ENCODE measurements at regions not wholly inside any gene's neighbourhood (a gene's known extent, or its start where the extent isn't known, plus 50 kb on each side); places are given as distances from the start of the nearest gene placed in this dataset.

DNA sequence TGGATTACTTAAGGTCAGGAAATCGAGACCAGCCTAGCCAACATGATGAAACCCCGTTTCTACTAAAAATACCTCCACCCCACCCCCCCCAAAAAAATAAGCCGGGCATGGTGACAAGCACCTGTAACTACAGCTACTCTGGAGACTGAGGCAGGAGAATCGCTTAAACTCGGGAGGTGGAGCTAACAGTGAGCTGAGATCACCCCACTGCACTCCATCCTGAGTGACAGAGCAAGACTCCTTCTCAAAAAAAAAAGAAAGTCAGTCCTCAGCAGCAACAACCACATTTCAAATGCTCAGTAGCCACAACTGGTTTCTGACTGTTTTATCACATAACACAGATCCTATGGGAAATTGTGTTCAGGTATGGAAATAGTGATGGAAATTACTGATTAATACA is 135.3 kb downstream of the HFE start:
- TF ChIP-seq POLR2A (IDR thresholded peaks at IDR 0.05; ENCODE audit: extremely low read depth, insufficient read length) (no peak), MAX (IDR thresholded peaks at IDR 0.05; ENCODE audit: low read depth, low read length) (no peak), MYC (IDR thresholded peaks at IDR 0.05; ENCODE audit: low read depth, low read length) (no peak)
- TF ChIP-seq, protein P1, sequence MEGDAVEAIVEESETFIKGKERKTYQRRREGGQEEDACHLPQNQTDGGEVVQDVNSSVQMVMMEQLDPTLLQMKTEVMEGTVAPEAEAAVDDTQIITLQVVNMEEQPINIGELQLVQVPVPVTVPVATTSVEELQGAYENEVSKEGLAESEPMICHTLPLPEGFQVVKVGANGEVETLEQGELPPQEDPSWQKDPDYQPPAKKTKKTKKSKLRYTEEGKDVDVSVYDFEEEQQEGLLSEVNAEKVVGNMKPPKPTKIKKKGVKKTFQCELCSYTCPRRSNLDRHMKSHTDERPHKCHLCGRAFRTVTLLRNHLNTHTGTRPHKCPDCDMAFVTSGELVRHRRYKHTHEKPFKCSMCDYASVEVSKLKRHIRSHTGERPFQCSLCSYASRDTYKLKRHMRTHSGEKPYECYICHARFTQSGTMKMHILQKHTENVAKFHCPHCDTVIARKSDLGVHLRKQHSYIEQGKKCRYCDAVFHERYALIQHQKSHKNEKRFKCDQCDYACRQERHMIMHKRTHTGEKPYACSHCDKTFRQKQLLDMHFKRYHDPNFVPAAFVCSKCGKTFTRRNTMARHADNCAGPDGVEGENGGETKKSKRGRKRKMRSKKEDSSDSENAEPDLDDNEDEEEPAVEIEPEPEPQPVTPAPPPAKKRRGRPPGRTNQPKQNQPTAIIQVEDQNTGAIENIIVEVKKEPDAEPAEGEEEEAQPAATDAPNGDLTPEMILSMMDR (IDR thresholded peaks at IDR 0.05; ENCODE audit: low read depth, low read length): no peak
- no peak overlapping the region for H3K4me3 ChIP-seq (ENCODE audit: low read depth, low read length)
- DNase-seq (ENCODE audit: low read depth): no peak

DNA sequence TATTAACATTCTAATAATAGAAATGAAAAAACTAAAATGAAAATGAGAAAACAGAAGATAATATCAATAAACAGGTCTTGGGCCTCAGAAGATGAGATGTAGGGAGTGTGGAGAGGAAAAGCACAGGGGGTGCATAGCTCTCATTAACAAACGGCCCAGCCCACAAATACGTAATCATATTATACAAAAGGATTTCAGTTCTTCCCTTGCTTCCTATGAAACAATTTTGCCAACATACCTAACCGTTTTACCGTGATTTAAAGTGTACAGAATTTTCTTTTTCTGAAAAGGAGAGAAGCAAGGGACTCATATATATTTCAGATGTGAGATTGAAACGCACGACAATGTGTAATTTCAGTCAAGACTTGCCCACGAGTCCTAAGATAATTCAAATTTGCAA is 136.0 kb downstream of the HFE start:
- peak overlapping the region; percentile 69 for H3K4me3 ChIP-seq (ENCODE audit: low read depth, low read length)
- DNase-seq (ENCODE audit: low read depth): peak; percentile 37

DNA sequence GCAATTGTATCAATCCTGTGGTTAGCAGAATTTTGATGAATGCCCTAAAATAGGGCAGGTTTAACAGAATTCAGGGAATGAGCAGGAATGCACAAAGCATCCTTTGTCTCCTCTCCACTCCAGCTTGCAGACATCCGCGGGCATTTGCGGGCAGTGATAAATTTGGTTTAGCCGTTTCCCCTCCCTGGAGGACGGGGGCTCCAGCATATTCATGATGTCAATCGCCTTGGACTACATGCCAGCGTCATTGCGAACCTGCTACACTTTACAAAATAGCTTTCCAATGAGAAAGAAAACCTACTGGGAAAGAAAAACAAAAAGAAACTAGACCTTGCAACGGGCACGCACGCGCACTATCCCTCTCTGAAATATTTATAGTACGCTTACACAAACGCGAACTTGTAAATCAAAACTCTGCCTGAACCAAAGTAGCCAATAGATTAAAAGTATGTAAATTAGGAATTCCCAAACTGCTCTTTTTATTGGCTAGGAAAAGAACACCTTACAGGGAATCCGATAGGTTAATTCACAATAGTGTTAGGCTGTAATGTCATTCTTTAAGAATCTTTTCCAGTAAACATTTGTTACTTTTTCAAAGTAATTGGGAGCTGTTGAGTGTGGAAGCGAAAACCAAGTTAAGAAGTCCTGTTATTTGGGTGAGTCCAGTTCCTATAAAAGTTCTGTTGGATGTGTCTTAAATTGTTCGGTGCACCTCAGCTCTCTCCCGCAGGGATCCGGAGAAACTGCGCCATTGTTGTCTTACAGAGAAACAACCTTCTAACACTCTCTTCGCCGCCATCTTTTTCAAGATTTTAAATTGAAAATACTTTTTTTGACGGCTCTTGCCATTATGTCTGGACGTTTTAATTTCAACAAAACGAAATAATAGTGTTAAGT is 136.7 kb downstream of the HFE start:
- peak; percentile 72 for DNase-seq (ENCODE audit: low read depth)
- TF ChIP-seq POLR2A (IDR thresholded peaks at IDR 0.05; ENCODE audit: extremely low read depth, insufficient read length): no peak
- no peak for TF ChIP-seq MAX (IDR thresholded peaks at IDR 0.05; ENCODE audit: low read depth, low read length)
- TF ChIP-seq, protein P1 (IDR thresholded peaks at IDR 0.05; ENCODE audit: low read depth, low read length): no peak
- no peak for TF ChIP-seq MYC (IDR thresholded peaks at IDR 0.05; ENCODE audit: low read depth, low read length)
- peak overlapping the region; percentile 69 for H3K4me3 ChIP-seq (ENCODE audit: low read depth, low read length)

More for the DNA sequence above, 136.0 kb downstream of the HFE start:
- TF ChIP-seq, protein P1 (IDR thresholded peaks at IDR 0.05; ENCODE audit: low read depth, low read length): no peak
- no peak for TF ChIP-seq MAX (IDR thresholded peaks at IDR 0.05; ENCODE audit: low read depth, low read length)
- TF ChIP-seq POLR2A (IDR thresholded peaks at IDR 0.05; ENCODE audit: extremely low read depth, insufficient read length): no peak
- no peak for TF ChIP-seq MYC (IDR thresholded peaks at IDR 0.05; ENCODE audit: low read depth, low read length)

GRCh38 chr6:26224547-26224912 is 137.3 kb downstream of the HFE start:
- no peak for DNase-seq (ENCODE audit: low read depth)
- TF ChIP-seq POLR2A (IDR thresholded peaks at IDR 0.05; ENCODE audit: extremely low read depth, insufficient read length): no peak
- TF ChIP-seq MAX (IDR thresholded peaks at IDR 0.05; ENCODE audit: low read depth, low read length): no peak
- TF ChIP-seq, protein P1 (IDR thresholded peaks at IDR 0.05; ENCODE audit: low read depth, low read length): no peak
- no peak for TF ChIP-seq MYC (IDR thresholded peaks at IDR 0.05; ENCODE audit: low read depth, low read length)
- no peak overlapping the region for H3K4me3 ChIP-seq (ENCODE audit: low read depth, low read length)

GRCh38 chr6:26224940-26225847 is 138.0 kb downstream of the HFE start:
- TF ChIP-seq POLR2A (IDR thresholded peaks at IDR 0.05; ENCODE audit: extremely low read depth, insufficient read length) (no peak), MAX (IDR thresholded peaks at IDR 0.05; ENCODE audit: low read depth, low read length) (no peak), MYC (IDR thresholded peaks at IDR 0.05; ENCODE audit: low read depth, low read length) (no peak)
- TF ChIP-seq, protein P1 (IDR thresholded peaks at IDR 0.05; ENCODE audit: low read depth, low read length): no peak
- H3K4me3 ChIP-seq (ENCODE audit: low read depth, low read length): no peak overlapping the region
- no peak for DNase-seq (ENCODE audit: low read depth)
